ENCODE measurements at regions not wholly inside any gene's neighbourhood (a gene's known extent, or its start where the extent isn't known, plus 50 kb on each side); places are given as distances from the start of the nearest gene placed in this dataset.

DNA sequence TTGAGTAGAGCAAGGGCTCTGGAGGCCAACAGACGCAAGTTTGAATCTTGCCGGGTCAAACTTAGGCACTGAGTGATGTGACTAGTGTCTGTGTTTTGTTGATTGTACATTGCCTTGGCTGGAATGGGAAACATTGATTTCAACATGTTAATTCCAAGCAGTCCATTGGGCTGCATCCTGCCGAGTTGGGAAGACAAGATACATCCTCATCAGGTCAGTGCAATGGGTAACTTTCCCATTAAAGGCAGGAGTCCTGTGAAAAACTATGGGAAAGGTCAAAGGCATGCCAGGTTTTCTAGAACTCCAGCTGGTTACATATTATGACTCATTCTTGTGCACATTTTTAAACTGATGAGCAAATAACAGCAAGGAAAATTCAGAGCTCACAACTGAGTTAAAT, 126.5 kb upstream of the ABCA1 start:
- Histone ChIP-seq H3K36me3 (no peaks in the 10 kb centered on the region), H3K4me1 (ENCODE audit: low read depth) (peaks cover 7% of the 10 kb centered on the region), H3K9me3 (ENCODE audit: low read depth) (no peaks in the 10 kb centered on the region), H3K27me3 (no peaks in the 10 kb centered on the region), H3K27ac (no peak overlapping the region), H3K4me3 (no peak overlapping the region)
- TF ChIP-seq, protein P1, sequence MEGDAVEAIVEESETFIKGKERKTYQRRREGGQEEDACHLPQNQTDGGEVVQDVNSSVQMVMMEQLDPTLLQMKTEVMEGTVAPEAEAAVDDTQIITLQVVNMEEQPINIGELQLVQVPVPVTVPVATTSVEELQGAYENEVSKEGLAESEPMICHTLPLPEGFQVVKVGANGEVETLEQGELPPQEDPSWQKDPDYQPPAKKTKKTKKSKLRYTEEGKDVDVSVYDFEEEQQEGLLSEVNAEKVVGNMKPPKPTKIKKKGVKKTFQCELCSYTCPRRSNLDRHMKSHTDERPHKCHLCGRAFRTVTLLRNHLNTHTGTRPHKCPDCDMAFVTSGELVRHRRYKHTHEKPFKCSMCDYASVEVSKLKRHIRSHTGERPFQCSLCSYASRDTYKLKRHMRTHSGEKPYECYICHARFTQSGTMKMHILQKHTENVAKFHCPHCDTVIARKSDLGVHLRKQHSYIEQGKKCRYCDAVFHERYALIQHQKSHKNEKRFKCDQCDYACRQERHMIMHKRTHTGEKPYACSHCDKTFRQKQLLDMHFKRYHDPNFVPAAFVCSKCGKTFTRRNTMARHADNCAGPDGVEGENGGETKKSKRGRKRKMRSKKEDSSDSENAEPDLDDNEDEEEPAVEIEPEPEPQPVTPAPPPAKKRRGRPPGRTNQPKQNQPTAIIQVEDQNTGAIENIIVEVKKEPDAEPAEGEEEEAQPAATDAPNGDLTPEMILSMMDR (IDR thresholded peaks at IDR 0.05; ENCODE audit: low read depth, low read length): no peak
- peak in 1 of 2 donors; percentile 75 for DNase-seq (ENCODE audit: low read depth in 1 of 2, low spot score in 1 of 2)

DNA sequence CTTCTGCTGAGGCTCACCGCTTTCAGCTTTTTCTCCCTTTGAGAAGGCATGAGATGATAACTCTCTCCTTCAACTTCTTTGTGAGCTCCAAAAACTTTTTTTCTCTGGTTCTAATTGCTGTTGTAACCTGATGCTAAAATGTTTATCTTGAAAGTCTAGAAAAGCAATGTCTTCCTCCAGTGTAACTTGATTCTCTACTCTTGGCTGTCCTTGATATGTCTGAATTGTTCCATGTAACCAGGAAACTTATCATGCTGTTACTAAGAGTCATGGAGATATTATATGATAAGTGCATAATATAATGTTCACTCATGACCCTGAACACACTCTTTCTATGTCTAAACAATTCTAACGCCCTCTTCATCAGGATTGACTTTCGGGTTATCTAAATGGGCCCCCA, 128.0 kb upstream of the ABCA1 start:
- H3K27ac ChIP-seq: no peak overlapping the region
- DNase-seq (ENCODE audit: low read depth in 1 of 2, low spot score in 1 of 2): peak; percentile 13 to 60
- no peak overlapping the region for H3K4me3 ChIP-seq
- no peaks in the 10 kb centered on the region for H3K9me3 ChIP-seq (ENCODE audit: low read depth)
- peaks cover 7% of the 10 kb centered on the region for H3K4me1 ChIP-seq (ENCODE audit: low read depth)
- TF ChIP-seq, protein P1 (IDR thresholded peaks at IDR 0.05; ENCODE audit: low read depth, low read length): no peak
- H3K36me3 ChIP-seq: no peaks in the 10 kb centered on the region
- H3K27me3 ChIP-seq: no peaks in the 10 kb centered on the region

DNA sequence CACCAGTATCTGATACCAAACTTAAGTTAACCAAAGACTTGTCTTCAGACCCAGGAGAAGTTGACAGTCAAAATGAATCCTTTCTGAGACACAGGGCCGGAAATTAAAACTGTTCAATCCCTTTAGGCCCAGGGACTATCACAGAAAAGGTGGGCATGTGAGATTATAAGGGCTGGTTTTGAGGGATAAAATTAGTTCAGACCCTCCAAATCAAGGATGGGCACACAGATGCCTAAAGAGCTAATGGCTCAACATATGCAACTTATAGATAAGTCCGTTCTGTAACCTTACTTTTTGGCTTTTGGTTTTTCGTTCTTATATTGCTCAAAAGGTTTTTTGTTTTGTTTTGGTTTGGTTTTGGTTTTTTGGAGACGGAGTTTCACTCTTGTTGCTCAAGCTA, 129.6 kb upstream of the ABCA1 start:
- TF ChIP-seq, protein P1 (IDR thresholded peaks at IDR 0.05; ENCODE audit: low read depth, low read length): no peak
- Histone ChIP-seq H3K9me3 (ENCODE audit: low read depth) (no peaks in the 10 kb centered on the region), H3K4me3 (no peak overlapping the region), H3K36me3 (no peaks in the 10 kb centered on the region), H3K4me1 (ENCODE audit: low read depth) (peaks cover 7% of the 10 kb centered on the region), H3K27me3 (no peaks in the 10 kb centered on the region), H3K27ac (no peak overlapping the region)
- DNase-seq (ENCODE audit: low read depth in 1 of 2, low spot score in 1 of 2): no peak

DNA sequence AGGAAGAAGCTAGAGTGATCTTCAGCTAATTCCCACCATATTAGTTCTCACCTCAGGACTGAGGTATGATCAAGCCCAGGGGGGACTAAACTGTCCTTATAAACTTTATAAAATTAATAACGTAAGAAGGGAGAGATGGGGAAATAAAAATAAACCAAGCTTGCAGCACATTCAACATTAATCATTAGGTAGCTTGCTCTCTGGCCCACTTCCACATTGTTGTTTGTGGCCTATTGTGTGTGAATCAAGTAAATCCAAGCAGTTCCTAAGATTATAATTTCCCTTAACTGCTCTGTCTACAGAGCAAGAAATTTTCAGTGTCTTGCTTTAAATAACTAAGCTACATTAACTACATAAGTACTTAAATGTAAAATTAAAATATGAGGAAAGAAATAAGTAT, 131.3 kb upstream of the ABCA1 start:
- Histone ChIP-seq H3K4me3 (no peak overlapping the region), H3K36me3 (no peaks in the 10 kb centered on the region), H3K9me3 (ENCODE audit: low read depth) (no peaks in the 10 kb centered on the region), H3K27ac (no peak overlapping the region), H3K27me3 (no peaks in the 10 kb centered on the region), H3K4me1 (ENCODE audit: low read depth) (peaks cover 7% of the 10 kb centered on the region)
- DNase-seq (ENCODE audit: low read depth in 1 of 2, low spot score in 1 of 2): no peak
- TF ChIP-seq, protein P1 (IDR thresholded peaks at IDR 0.05; ENCODE audit: low read depth, low read length): no peak

DNA sequence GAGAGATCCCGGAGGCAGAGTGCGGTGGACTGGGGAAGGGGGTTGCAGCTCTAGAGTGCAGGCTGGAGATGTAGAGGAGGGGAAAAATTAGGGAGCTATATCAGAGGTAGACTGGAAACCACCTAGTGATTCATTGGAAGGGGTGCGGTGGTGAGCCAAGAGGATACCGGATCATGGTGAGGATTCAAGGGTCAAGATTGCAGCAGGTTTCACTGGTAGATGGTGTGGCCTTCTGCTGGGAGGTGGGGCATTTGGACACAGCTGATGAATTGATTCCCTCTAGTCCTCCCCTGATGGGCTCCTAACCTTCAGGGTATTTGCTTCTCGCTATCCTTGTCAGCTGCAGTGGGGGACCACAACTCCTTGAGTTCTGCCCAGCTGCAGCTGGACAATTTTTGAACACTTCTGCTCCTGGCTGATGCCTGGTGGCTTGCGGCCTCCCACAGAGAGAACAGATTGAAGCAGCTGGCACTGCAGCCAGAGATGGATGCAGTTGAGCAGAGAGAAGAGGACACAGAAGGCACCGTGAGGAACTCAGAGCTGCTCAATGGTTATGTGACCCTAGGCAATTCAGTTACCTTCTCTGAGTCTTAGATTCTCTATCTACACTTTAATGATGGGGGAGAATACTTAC, 134.4 kb upstream of the ABCA1 start:
- TF ChIP-seq, protein P1 (IDR thresholded peaks at IDR 0.05; ENCODE audit: low read depth, low read length): no peak
- Histone ChIP-seq H3K27me3 (no peaks in the 10 kb centered on the region), H3K9me3 (ENCODE audit: low read depth) (no peaks in the 10 kb centered on the region), H3K27ac (no peak overlapping the region), H3K4me1 (ENCODE audit: low read depth) (peaks cover 9% of the 10 kb centered on the region), H3K36me3 (no peaks in the 10 kb centered on the region), H3K4me3 (no peak overlapping the region)
- DNase-seq (ENCODE audit: low read depth in 1 of 2, low spot score in 1 of 2): no peak
